ENCODE measurements at regions not wholly inside any gene's neighbourhood (a gene's known extent, or its start where the extent isn't known, plus 50 kb on each side); places are given as distances from the start of the nearest gene placed in this dataset.

DNA sequence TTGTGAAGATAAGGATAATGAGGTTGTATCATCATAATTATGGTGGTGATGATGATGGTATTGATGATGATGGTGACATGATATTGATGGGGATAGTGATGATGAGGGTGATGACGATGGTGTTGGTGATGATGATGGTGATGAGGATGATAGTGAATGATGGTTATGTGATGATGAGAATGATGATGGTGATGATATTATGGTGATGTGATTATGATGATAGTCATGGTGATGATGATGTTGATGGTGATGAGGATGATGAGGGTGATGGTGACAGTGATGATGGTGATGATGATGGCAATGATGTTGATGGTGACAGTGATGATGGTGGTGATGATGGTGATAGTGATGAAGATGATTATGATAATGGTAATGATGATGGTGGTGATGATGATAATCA lies 299.9 kb upstream of the ADARB2 start:
- no peak for TF ChIP-seq EZH2 (IDR thresholded peaks at IDR 0.05; ENCODE audit: low read length, unreplicated experiment)
- no peak for TF ChIP-seq CTCF (conservative IDR thresholded peaks at IDR 0.05; ENCODE audit: low read depth, low read length)

Measured in PC-3 (cell line).